ENCODE measurements at regions not wholly inside any gene's neighbourhood (a gene's known extent, or its start where the extent isn't known, plus 50 kb on each side); places are given as distances from the start of the nearest gene placed in this dataset.

GRCh38 chr2:147492471-147492870, 352.4 kb upstream of the ACVR2A start:
- Histone ChIP-seq H3K14ac (ENCODE audit: low read length in 2 of 2) (no peak overlapping the region), H3K4me2 (ENCODE audit: low read length, poor library complexity, severe bottlenecking) (no peak overlapping the region)

GRCh38 chr2:147491506-147491905, 353.3 kb upstream of the ACVR2A start:
- H3K27ac ChIP-seq (ENCODE audit: low read length, poor library complexity, severe bottlenecking) = no peak overlapping the region
- WGBS = no CpG with 5 or more reads among the region's 2 CpGs
- H2BK5ac ChIP-seq (ENCODE audit: low read depth, low read length, poor library complexity, severe bottlenecking) = no peak overlapping the region
- no peaks in the 10 kb centered on the region for H3K27me3 ChIP-seq (ENCODE audit: control insufficient read depth in 1 of 2, insufficient read depth in 1 of 2, low read length in 2 of 2)
- no peak overlapping the region for H4K8ac ChIP-seq (ENCODE audit: low read length)
- no peak overlapping the region for H2AK5ac ChIP-seq (ENCODE audit: low read length, severe bottlenecking)
- no peak overlapping the region for H2AFZ ChIP-seq (ENCODE audit: low read depth, low read length)
- DNase-seq = no peak
- H3K4me1 ChIP-seq (ENCODE audit: control insufficient read depth, insufficient read depth, low read depth, low read length) = no peaks in the 10 kb centered on the region
- H4K91ac ChIP-seq (ENCODE audit: low read length) = no peak overlapping the region
- no peak overlapping the region for H3K18ac ChIP-seq (ENCODE audit: low read depth in 1 of 2, low read length in 2 of 2)
- H3K4me2 ChIP-seq (ENCODE audit: low read length, poor library complexity, severe bottlenecking) = no peak overlapping the region
- no peak overlapping the region for H3K14ac ChIP-seq (ENCODE audit: low read length in 2 of 2)
- no peak overlapping the region for H2BK15ac ChIP-seq (ENCODE audit: low read depth, poor library complexity, severe bottlenecking)
- H3K9me3 ChIP-seq (ENCODE audit: control insufficient read depth, low read length) = no peaks in the 10 kb centered on the region
- H3K4ac ChIP-seq (ENCODE audit: low read depth in 1 of 2, low read length in 2 of 2) = no peak overlapping the region
- H3K4me3 ChIP-seq (ENCODE audit: insufficient read depth in 1 of 2, low read depth in 1 of 2, low read length in 2 of 2) = no peak overlapping the region
- no peaks in the 10 kb centered on the region for H3K79me1 ChIP-seq (replicated peaks; ENCODE audit: low read length, poor library complexity, severe bottlenecking)
- H2BK120ac ChIP-seq (ENCODE audit: low read depth, low read length) = no peak overlapping the region
- no peaks in the 10 kb centered on the region for H3K36me3 ChIP-seq (ENCODE audit: control insufficient read depth in 1 of 2, insufficient read depth in 2 of 2, low read depth in 1 of 2, low read length in 2 of 2)
- no peak overlapping the region for H3K23ac ChIP-seq (ENCODE audit: low read length in 2 of 2)
- H2BK12ac ChIP-seq (ENCODE audit: low read length in 2 of 2) = no peak overlapping the region
- H3K9ac ChIP-seq (ENCODE audit: low read length) = no peak overlapping the region

More at GRCh38 chr2:147492471-147492870, 352.4 kb upstream of the ACVR2A start:
- no peak overlapping the region for H4K91ac ChIP-seq (ENCODE audit: low read length)
- H2BK120ac ChIP-seq (ENCODE audit: low read depth, low read length) = no peak overlapping the region
- no peaks in the 10 kb centered on the region for H3K27me3 ChIP-seq (ENCODE audit: control insufficient read depth in 1 of 2, insufficient read depth in 1 of 2, low read length in 2 of 2)
- H3K27ac ChIP-seq (ENCODE audit: low read length, poor library complexity, severe bottlenecking) = no peak overlapping the region
- no peak overlapping the region for H2BK12ac ChIP-seq (ENCODE audit: low read length in 2 of 2)
- DNase-seq = no peak
- 67% methylated on average over 1 of the region's 2 CpGs for WGBS
- H3K9ac ChIP-seq (ENCODE audit: low read length) = no peak overlapping the region
- no peaks in the 10 kb centered on the region for H3K9me3 ChIP-seq (ENCODE audit: control insufficient read depth, low read length)
- H4K8ac ChIP-seq (ENCODE audit: low read length) = no peak overlapping the region
- H2AK5ac ChIP-seq (ENCODE audit: low read length, severe bottlenecking) = no peak overlapping the region
- no peak overlapping the region for H3K18ac ChIP-seq (ENCODE audit: low read depth in 1 of 2, low read length in 2 of 2)
- H3K79me1 ChIP-seq (replicated peaks; ENCODE audit: low read length, poor library complexity, severe bottlenecking) = no peaks in the 10 kb centered on the region
- no peak overlapping the region for H3K4me3 ChIP-seq (ENCODE audit: insufficient read depth in 1 of 2, low read depth in 1 of 2, low read length in 2 of 2)
- H3K4ac ChIP-seq (ENCODE audit: low read depth in 1 of 2, low read length in 2 of 2) = no peak overlapping the region
- H2BK5ac ChIP-seq (ENCODE audit: low read depth, low read length, poor library complexity, severe bottlenecking) = no peak overlapping the region
- H2BK15ac ChIP-seq (ENCODE audit: low read depth, poor library complexity, severe bottlenecking) = no peak overlapping the region
- H3K36me3 ChIP-seq (ENCODE audit: control insufficient read depth in 1 of 2, insufficient read depth in 2 of 2, low read depth in 1 of 2, low read length in 2 of 2) = no peaks in the 10 kb centered on the region
- H3K4me1 ChIP-seq (ENCODE audit: control insufficient read depth, insufficient read depth, low read depth, low read length) = no peaks in the 10 kb centered on the region
- no peak overlapping the region for H3K23ac ChIP-seq (ENCODE audit: low read length in 2 of 2)
- no peak overlapping the region for H2AFZ ChIP-seq (ENCODE audit: low read depth, low read length)

GRCh38 chr2:147490401-147491261, 354.2 kb upstream of the ACVR2A start:
- no peak for DNase-seq
- no peak overlapping the region for H2BK15ac ChIP-seq (ENCODE audit: low read depth, poor library complexity, severe bottlenecking)
- no peak overlapping the region for H3K4me3 ChIP-seq (ENCODE audit: insufficient read depth in 1 of 2, low read depth in 1 of 2, low read length in 2 of 2)
- H2BK5ac ChIP-seq (ENCODE audit: low read depth, low read length, poor library complexity, severe bottlenecking) = no peak overlapping the region
- 80% methylated on average over 1 of the region's 5 CpGs for WGBS
- H2BK120ac ChIP-seq (ENCODE audit: low read depth, low read length) = no peak overlapping the region
- no peak overlapping the region for H3K4me2 ChIP-seq (ENCODE audit: low read length, poor library complexity, severe bottlenecking)
- no peaks in the 10 kb centered on the region for H3K4me1 ChIP-seq (ENCODE audit: control insufficient read depth, insufficient read depth, low read depth, low read length)
- no peaks in the 10 kb centered on the region for H3K27me3 ChIP-seq (ENCODE audit: control insufficient read depth in 1 of 2, insufficient read depth in 1 of 2, low read length in 2 of 2)
- no peak overlapping the region for H4K8ac ChIP-seq (ENCODE audit: low read length)
- H3K9ac ChIP-seq (ENCODE audit: low read length) = no peak overlapping the region
- H3K9me3 ChIP-seq (ENCODE audit: control insufficient read depth, low read length) = no peaks in the 10 kb centered on the region
- no peak overlapping the region for H3K14ac ChIP-seq (ENCODE audit: low read length in 2 of 2)
- H3K79me1 ChIP-seq (replicated peaks; ENCODE audit: low read length, poor library complexity, severe bottlenecking) = no peaks in the 10 kb centered on the region
- no peak overlapping the region for H3K4ac ChIP-seq (ENCODE audit: low read depth in 1 of 2, low read length in 2 of 2)
- H3K27ac ChIP-seq (ENCODE audit: low read length, poor library complexity, severe bottlenecking) = no peak overlapping the region
- H2BK12ac ChIP-seq (ENCODE audit: low read length in 2 of 2) = no peak overlapping the region
- no peak overlapping the region for H2AK5ac ChIP-seq (ENCODE audit: low read length, severe bottlenecking)
- no peak overlapping the region for H4K91ac ChIP-seq (ENCODE audit: low read length)
- H3K23ac ChIP-seq (ENCODE audit: low read length in 2 of 2) = no peak overlapping the region
- no peak overlapping the region for H2AFZ ChIP-seq (ENCODE audit: low read depth, low read length)
- no peak overlapping the region for H3K18ac ChIP-seq (ENCODE audit: low read depth in 1 of 2, low read length in 2 of 2)
- H3K36me3 ChIP-seq (ENCODE audit: control insufficient read depth in 1 of 2, insufficient read depth in 2 of 2, low read depth in 1 of 2, low read length in 2 of 2) = no peaks in the 10 kb centered on the region

- Histone ChIP-seq H3K4me2 (ENCODE audit: low read length, poor library complexity, severe bottlenecking) (no peak overlapping the region), H3K27ac (ENCODE audit: low read length, poor library complexity, severe bottlenecking) (no peak overlapping the region), H3K27me3 (ENCODE audit: control insufficient read depth in 1 of 2, insufficient read depth in 1 of 2, low read length in 2 of 2) (no peaks in the 10 kb centered on the region), H4K8ac (ENCODE audit: low read length) (no peak overlapping the region), H3K4me3 (ENCODE audit: insufficient read depth in 1 of 2, low read depth in 1 of 2, low read length in 2 of 2) (no peak overlapping the region), H2BK5ac (ENCODE audit: low read depth, low read length, poor library complexity, severe bottlenecking) (no peak overlapping the region), H3K36me3 (ENCODE audit: control insufficient read depth in 1 of 2, insufficient read depth in 2 of 2, low read depth in 1 of 2, low read length in 2 of 2) (no peaks in the 10 kb centered on the region), H3K9ac (ENCODE audit: low read length) (no peak overlapping the region), H3K9me3 (ENCODE audit: control insufficient read depth, low read length) (no peaks in the 10 kb centered on the region), H3K18ac (ENCODE audit: low read depth in 1 of 2, low read length in 2 of 2) (no peak overlapping the region), H2BK15ac (ENCODE audit: low read depth, poor library complexity, severe bottlenecking) (no peak overlapping the region), H3K79me1 (replicated peaks; ENCODE audit: low read length, poor library complexity, severe bottlenecking) (no peaks in the 10 kb centered on the region), H3K4me1 (ENCODE audit: control insufficient read depth, insufficient read depth, low read depth, low read length) (no peaks in the 10 kb centered on the region), H2AFZ (ENCODE audit: low read depth, low read length) (no peak overlapping the region), H3K4ac (ENCODE audit: low read depth in 1 of 2, low read length in 2 of 2) (no peak overlapping the region), H4K91ac (ENCODE audit: low read length) (no peak overlapping the region), H3K14ac (ENCODE audit: low read length in 2 of 2) (no peak overlapping the region), H3K23ac (ENCODE audit: low read length in 2 of 2) (no peak overlapping the region), H2AK5ac (ENCODE audit: low read length, severe bottlenecking) (no peak overlapping the region), H2BK120ac (ENCODE audit: low read depth, low read length) (no peak overlapping the region), H2BK12ac (ENCODE audit: low read length in 2 of 2) (no peak overlapping the region)
- WGBS = 93% methylated on average over 3 of the region's 3 CpGs
- DNase-seq = no peak
Observed at GRCh38 chr2:147488472-147488871, 356.4 kb upstream of the ACVR2A start.
